Fibroblast of lung (primary cell): ENCODE measurements at regions not wholly inside any gene's neighbourhood (a gene's known extent, or its start where the extent isn't known, plus 50 kb on each side); places are given as distances from the start of the nearest gene placed in this dataset.

Source experiments
- DNase-seq, 2 donors: peaks; one replicate each; pipeline versions ENCODE4 v3.0.0 to v3.0.0-alpha.2; 2010; ENCODE audit warnings: low read depth in 2 of 2
- H2AFZ ChIP-seq: 2 replicates; pipeline ENCODE4 v1.5.1; 2012; ENCODE audit warnings: low read length, control low read depth, inconsistent platforms
- H3K27ac ChIP-seq: 2 replicates; pipeline ENCODE4 v1.5.1; 2011; ENCODE audit warnings: low read length, control low read depth; ENCODE audit not compliant: insufficient read depth
- H3K27me3 ChIP-seq: 2 replicates; pipeline ENCODE4 v1.5.1; 2011; ENCODE audit warnings: mild to moderate bottlenecking, low read length; ENCODE audit not compliant: control insufficient read depth, insufficient read depth
- H3K36me3 ChIP-seq: 2 replicates; pipeline ENCODE4 v1.5.1; 2011; ENCODE audit warnings: low read length; ENCODE audit not compliant: control insufficient read depth, insufficient read depth
- H3K4me1 ChIP-seq: 2 replicates; pipeline ENCODE4 v1.5.1; 2011; ENCODE audit warnings: low read length; ENCODE audit not compliant: control insufficient read depth, insufficient read depth; ENCODE audit errors: extremely low read depth
- H3K4me2 ChIP-seq: 2 replicates; pipeline ENCODE4 v1.5.1; 2011; ENCODE audit warnings: low read length, control low read depth; ENCODE audit not compliant: insufficient read depth; ENCODE audit errors: extremely low read depth
- H3K4me3 ChIP-seq, 4 experiments: fragments of 200-600 bp in 1 of 4; sonication (generic) in 1 of 4; replicated peaks in 1 of 4; 2 replicates each; pipeline ENCODE4 v1.5.1; 2011 to 2016; ENCODE audit warnings: low read length in 4 of 4, low read depth in 3 of 4, mild to moderate bottlenecking in 3 of 4, control low read depth in 2 of 4, inconsistent platforms in 1 of 4, mixed read lengths in 1 of 4; ENCODE audit not compliant: insufficient read depth in 1 of 4; ENCODE audit errors: control extremely low read depth in 1 of 4
- H3K79me2 ChIP-seq: 2 replicates; pipeline ENCODE4 v1.5.1; 2012; ENCODE audit warnings: mild to moderate bottlenecking, low read length, inconsistent platforms; ENCODE audit not compliant: control insufficient read depth, insufficient read depth
- H3K9ac ChIP-seq: 2 replicates; pipeline ENCODE4 v1.5.1; 2011; ENCODE audit warnings: mild to moderate bottlenecking, low read length, control low read depth; ENCODE audit not compliant: insufficient read depth
- H3K9me3 ChIP-seq: 2 replicates; pipeline ENCODE4 v1.5.1; 2012; ENCODE audit warnings: low read depth, low read length; ENCODE audit not compliant: control insufficient read depth, insufficient read depth
- H4K20me1 ChIP-seq: 2 replicates; pipeline ENCODE4 v1.5.1; 2011; ENCODE audit warnings: low read length; ENCODE audit not compliant: control insufficient read depth, insufficient read depth; ENCODE audit errors: extremely low read depth
- CTCF ChIP-seq, 2 donors: IDR thresholded peaks in 1 of 2; conservative IDR thresholded peaks in 1 of 2; 1 replicate in 1 of 2; 2 replicates in 1 of 2; pipeline ENCODE4 v1.5.1; 2011 to 2012; ENCODE audit warnings: low read length in 2 of 2, control low read depth in 1 of 2, inconsistent platforms in 1 of 2, low read depth in 1 of 2, mild to moderate bottlenecking in 1 of 2
- EZH2 ChIP-seq: IDR thresholded peaks from 2 replicates; pipeline ENCODE4 v1.5.1; 2012; ENCODE audit warnings: low read length, control low read depth, mild to moderate bottlenecking; ENCODE audit errors: missing control alignments

- Histone ChIP-seq H3K4me3 (no peak overlapping the region), H3K9ac (no peak overlapping the region), H2AFZ (no peak overlapping the region), H4K20me1 (no peaks in the 10 kb centered on the region), H3K4me2 (no peak overlapping the region), H3K79me2 (no peaks in the 10 kb centered on the region), H3K27ac (no peak overlapping the region), H3K9me3 (no peaks in the 10 kb centered on the region), H3K36me3 (no peaks in the 10 kb centered on the region), H3K27me3 (no peaks in the 10 kb centered on the region), H3K4me1 (no peaks in the 10 kb centered on the region)
- TF ChIP-seq CTCF (conservative IDR thresholded peaks at IDR 0.05 in 1 of 2, IDR thresholded peaks at IDR 0.05 in 1 of 2; ENCODE audit: low read depth in 1 of 2, low read length in 2 of 2) = no peak
- no peak for TF ChIP-seq EZH2
- no peak for DNase-seq
Observed at GRCh38 chr6:163929538-163929937, 515.0 kb downstream of the QKI start.

- no peak overlapping the region for H3K4me2 ChIP-seq
- no peak overlapping the region for H3K9ac ChIP-seq
- peak; percentile 14 to 62 for DNase-seq
- no peaks in the 10 kb centered on the region for H4K20me1 ChIP-seq
- no peaks in the 10 kb centered on the region for H3K36me3 ChIP-seq
- no peaks in the 10 kb centered on the region for H3K4me1 ChIP-seq
- H3K79me2 ChIP-seq = no peaks in the 10 kb centered on the region
- TF ChIP-seq CTCF (conservative IDR thresholded peaks at IDR 0.05 in 1 of 2, IDR thresholded peaks at IDR 0.05 in 1 of 2; ENCODE audit: low read depth in 1 of 2, low read length in 2 of 2) (no peak), EZH2 (no peak)
- H3K9me3 ChIP-seq = no peaks in the 10 kb centered on the region
- H3K4me3 ChIP-seq = no peak overlapping the region
- H3K27ac ChIP-seq = no peak overlapping the region
- H2AFZ ChIP-seq = no peak overlapping the region
- H3K27me3 ChIP-seq = no peaks in the 10 kb centered on the region
Observed at GRCh38 chr6:163926642-163927041, 512.1 kb downstream of the QKI start.

GRCh38 chr6:163925839-163926238 lies 511.3 kb downstream of the QKI start:
- H3K4me3 ChIP-seq = no peak overlapping the region
- no peak for TF ChIP-seq CTCF (conservative IDR thresholded peaks at IDR 0.05 in 1 of 2, IDR thresholded peaks at IDR 0.05 in 1 of 2; ENCODE audit: low read depth in 1 of 2, low read length in 2 of 2)
- TF ChIP-seq EZH2 = no peak
- no peaks in the 10 kb centered on the region for H3K79me2 ChIP-seq
- H3K4me1 ChIP-seq = no peaks in the 10 kb centered on the region
- DNase-seq = no peak
- no peak overlapping the region for H3K27ac ChIP-seq
- H4K20me1 ChIP-seq = no peaks in the 10 kb centered on the region
- no peaks in the 10 kb centered on the region for H3K27me3 ChIP-seq
- H3K9ac ChIP-seq = no peak overlapping the region
- H3K9me3 ChIP-seq = no peaks in the 10 kb centered on the region
- H3K36me3 ChIP-seq = no peaks in the 10 kb centered on the region
- H3K4me2 ChIP-seq = no peak overlapping the region
- H2AFZ ChIP-seq = no peak overlapping the region
